IPS-15b (cell line): ENCODE measurements at regions not wholly inside any gene's neighbourhood (a gene's known extent, or its start where the extent isn't known, plus 50 kb on each side); places are given as distances from the start of the nearest gene placed in this dataset.
"Not testable (repeated sequence)": the region's sequence is repeated elsewhere in the genome, so short reads cannot be mapped to it uniquely, and the experiment has no call there.

ENCODE experiments used
- H3K27me3 ChIP-seq: one replicate; pipeline ENCODE4 v1.6.1; 2013; ENCODE audit warnings: low read length; ENCODE audit not compliant: control insufficient read depth, insufficient read depth
- H3K36me3 ChIP-seq: one replicate; pipeline ENCODE4 v1.6.1; 2013; ENCODE audit warnings: low read length; ENCODE audit not compliant: control insufficient read depth, insufficient read depth
- H3K4me1 ChIP-seq: one replicate; pipeline ENCODE4 v1.6.1; 2013; ENCODE audit warnings: mild to moderate bottlenecking, low read length; ENCODE audit not compliant: control insufficient read depth, insufficient read depth
- H3K4me3 ChIP-seq: one replicate; pipeline ENCODE4 v1.5.1; 2013; ENCODE audit warnings: low read depth, low read length
- H3K9ac ChIP-seq: one replicate; pipeline ENCODE4 v1.6.1; 2013; ENCODE audit warnings: low read depth, mild to moderate bottlenecking, low read length
- H3K9me3 ChIP-seq: one replicate; pipeline ENCODE4 v1.6.1; 2013; ENCODE audit warnings: mild to moderate bottlenecking, low read length; ENCODE audit not compliant: control insufficient read depth, insufficient read depth

DNA sequence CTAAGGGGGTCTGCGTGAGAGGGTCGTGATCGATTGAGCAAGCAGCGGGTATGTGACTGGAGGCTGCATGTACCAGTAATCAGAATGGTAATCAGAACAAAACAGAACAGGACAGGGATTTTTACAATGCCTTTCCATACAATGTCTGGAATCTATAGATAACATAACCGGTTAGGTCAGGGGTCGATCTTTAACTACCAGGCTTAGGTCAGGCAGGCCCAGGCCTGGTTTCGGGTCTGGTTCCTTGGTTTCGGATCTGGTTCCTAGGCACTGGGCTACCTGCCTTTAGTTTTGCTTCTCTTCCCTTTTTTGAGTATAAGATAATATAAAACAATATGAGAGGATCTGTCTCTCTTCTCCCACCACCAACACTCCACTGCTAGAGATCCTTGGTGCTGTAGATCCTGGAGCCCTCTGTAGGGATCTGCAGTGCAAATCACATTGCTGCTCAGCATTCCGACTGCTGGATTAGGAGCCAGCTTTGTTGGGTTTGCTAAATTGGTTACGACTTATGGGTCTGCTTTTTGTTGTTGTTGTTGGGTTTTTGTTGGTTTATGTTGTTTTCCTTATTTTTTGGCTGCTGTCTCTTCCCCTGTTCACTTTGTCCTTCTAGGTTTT, 88.0 kb downstream of the SPRY4 start:
- H3K27me3 ChIP-seq, H3K36me3 ChIP-seq, H3K4me3 ChIP-seq, H3K9ac ChIP-seq, H3K9me3 ChIP-seq: not testable (repeated sequence)
- H3K4me1 ChIP-seq, result peaks cover 11% of the 10 kb centered on the region

DNA sequence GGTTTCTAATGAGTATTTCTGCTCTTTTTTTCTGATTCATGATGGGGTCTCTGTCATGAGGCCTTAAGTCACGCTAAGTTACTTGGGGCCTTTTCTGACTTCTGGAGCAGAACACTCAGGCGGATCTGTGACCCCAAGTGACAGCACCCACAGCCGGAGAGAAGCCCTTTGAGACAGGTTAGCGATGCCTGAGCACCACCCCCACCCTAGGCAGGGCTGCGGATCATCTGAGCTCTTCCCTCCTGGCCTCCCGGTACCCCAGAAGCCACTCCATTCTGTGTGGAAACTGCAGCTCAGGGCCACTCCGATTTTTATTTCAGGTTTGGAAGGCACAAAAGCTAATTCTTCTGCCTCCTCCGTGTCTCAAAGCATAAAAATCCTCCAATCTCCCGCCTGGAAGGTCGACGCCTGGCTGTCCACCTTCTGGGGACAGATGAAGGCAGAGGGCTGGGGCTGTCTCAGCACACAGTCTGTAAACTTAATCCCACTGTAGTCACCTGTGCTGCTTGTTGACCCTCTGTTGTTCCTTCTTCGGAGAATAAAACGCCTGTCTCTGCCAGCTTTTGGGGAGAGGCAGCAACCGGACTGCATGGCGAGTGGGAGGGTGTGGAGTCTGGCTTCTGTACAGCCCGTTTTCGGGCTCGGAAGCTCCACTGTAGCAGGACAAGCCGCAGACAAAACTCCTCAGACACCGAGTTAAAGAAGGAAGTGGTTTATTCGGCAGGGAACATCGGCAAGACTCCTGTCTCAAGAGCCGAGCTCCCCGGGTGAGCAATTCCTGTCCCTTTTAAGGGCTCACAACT, 88.8 kb downstream of the SPRY4 start:
- Histone ChIP-seq H3K36me3 (no peaks in the 10 kb centered on the region), H3K27me3 (no peaks in the 10 kb centered on the region), H3K9ac (peak overlapping the region; percentile 18), H3K4me3 (no peak overlapping the region), H3K9me3 (no peaks in the 10 kb centered on the region), H3K4me1 (peaks cover 11% of the 10 kb centered on the region)

DNA sequence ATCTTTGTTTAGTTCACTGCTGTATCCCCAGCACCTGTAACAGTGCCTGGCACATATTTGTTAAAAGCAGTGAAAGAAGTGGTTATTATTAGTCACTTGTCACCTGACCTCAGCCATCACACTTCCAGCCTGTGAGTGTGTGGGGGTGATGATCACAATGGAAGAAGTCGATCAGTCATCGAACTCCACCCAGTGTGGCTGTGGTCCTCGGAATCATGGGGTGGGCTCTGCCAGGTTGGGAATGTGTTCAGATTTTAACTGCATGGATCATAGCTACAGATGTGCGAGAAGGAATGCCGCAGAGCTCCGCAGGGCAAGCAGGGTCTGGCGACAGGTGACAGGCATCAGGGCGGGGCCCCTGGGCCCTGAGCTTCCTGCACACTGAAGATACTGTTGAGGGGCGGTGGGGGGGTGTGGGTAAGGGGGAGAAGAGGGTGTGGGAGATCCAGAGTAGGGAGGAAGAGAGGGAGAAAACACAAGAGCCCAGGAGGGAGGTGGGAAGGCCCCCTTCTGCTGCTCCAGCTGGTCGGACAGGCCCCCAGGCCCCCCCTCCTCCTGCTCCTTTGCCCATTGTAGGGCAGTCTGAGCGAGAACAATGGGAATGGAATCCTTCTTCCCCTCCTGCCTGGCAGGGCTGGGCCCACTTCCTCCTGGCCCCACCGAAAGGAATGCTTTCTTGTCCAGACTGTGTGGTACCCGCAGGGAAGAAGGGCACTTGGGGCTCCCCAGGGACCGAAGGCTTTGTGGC, 89.6 kb downstream of the SPRY4 start:
- peaks cover 11% of the 10 kb centered on the region for H3K4me1 ChIP-seq
- H3K27me3 ChIP-seq, result no peaks in the 10 kb centered on the region
- H3K9ac ChIP-seq, result no peak overlapping the region
- no peaks in the 10 kb centered on the region for H3K36me3 ChIP-seq
- no peak overlapping the region for H3K4me3 ChIP-seq
- no peaks in the 10 kb centered on the region for H3K9me3 ChIP-seq

DNA sequence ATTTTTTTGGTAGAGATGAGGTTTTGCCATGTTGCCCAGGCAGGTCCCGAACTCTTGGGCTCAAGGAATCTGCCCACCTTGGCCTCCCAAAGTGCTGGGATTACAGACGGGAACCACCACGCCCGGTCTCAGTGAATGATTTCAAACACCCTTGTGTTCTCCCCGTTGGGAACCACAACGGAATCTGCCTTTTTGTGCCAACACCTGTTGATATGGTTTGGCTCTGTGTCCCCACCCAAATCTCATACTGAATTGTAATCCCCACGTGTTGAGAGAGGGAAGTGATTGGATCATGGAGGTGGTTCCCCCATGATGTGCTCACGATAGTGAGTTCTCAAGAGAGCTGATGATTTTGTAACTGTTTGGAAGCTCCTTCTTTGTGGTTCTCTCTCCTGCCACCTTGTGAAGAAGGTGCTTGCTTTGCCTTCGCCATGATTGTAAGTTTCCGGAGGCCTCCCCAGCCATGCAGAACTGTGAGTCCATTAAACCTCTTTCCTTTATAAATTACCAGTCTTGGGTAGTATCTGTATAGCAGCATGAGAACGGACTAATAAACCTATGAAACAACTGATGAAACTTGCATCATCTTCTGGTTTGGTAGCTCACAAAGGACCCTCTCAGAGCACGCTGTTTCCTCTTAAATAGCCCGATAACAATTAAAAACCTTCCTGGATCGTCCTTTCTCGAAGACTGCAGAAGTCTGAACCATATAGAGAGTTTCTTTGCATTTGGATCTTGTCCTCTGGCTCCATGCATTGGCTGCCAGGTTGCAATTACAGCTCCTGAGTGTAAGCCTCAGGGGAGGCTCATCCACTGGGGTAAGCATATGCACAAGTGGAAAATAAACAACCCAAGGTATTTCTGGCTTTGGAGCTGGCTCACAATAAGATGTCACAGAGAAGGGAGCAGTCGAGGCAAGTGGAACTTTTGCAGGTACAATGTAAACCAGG, 91.5 kb downstream of the SPRY4 start:
- Histone ChIP-seq H3K9ac (no peak overlapping the region), H3K4me3 (no peak overlapping the region), H3K4me1 (peaks cover 11% of the 10 kb centered on the region), H3K27me3 (no peaks in the 10 kb centered on the region), H3K9me3 (no peaks in the 10 kb centered on the region), H3K36me3 (no peaks in the 10 kb centered on the region)

DNA sequence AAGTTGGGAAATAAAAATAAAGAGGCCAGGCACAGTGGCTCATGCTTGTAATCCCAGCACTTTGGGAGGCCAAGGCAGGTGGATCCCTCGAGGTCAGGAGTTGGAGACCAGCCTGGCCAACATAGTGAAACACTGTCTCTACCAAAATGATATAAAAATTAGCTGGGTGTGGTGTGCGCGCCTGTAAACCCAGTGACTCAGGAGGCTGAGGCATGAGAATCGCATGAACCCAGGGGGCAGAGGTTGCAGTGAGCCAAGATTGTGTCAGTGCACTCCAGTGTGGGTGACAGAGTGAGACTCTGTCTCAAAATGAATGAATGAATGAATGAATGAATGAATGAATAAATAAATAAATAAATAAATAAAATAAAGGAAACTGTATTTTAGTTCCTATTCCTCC, 93.9 kb downstream of the SPRY4 start:
- H3K36me3 ChIP-seq, H3K27me3 ChIP-seq, H3K9me3 ChIP-seq, H3K9ac ChIP-seq, H3K4me1 ChIP-seq, H3K4me3 ChIP-seq: not testable (repeated sequence)

DNA sequence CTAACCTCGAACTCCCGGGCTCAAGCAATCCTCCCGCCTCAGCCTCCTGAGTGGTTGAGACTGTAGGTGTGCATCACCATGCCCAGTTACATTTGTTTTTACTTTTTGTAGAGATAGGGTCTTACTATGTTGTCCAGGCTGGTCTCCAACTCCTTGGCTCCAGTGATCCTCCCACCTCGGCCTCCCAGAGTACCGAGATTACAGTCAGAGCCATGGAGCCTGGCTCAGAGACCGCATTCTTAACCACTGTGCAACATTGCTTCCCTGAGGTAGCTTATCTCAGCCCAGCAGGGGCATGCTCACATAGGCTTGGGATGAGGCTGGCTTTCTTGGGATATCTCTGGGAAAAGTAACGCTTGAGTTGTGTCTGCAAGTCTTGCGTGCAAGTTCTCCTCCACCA, 99.7 kb downstream of the SPRY4 start:
- H3K4me3 ChIP-seq, result no peak overlapping the region
- no peak overlapping the region for H3K9ac ChIP-seq
- H3K4me1 ChIP-seq, result peaks cover 18% of the 10 kb centered on the region
- no peaks in the 10 kb centered on the region for H3K36me3 ChIP-seq
- H3K9me3 ChIP-seq, result no peaks in the 10 kb centered on the region
- no peaks in the 10 kb centered on the region for H3K27me3 ChIP-seq

DNA sequence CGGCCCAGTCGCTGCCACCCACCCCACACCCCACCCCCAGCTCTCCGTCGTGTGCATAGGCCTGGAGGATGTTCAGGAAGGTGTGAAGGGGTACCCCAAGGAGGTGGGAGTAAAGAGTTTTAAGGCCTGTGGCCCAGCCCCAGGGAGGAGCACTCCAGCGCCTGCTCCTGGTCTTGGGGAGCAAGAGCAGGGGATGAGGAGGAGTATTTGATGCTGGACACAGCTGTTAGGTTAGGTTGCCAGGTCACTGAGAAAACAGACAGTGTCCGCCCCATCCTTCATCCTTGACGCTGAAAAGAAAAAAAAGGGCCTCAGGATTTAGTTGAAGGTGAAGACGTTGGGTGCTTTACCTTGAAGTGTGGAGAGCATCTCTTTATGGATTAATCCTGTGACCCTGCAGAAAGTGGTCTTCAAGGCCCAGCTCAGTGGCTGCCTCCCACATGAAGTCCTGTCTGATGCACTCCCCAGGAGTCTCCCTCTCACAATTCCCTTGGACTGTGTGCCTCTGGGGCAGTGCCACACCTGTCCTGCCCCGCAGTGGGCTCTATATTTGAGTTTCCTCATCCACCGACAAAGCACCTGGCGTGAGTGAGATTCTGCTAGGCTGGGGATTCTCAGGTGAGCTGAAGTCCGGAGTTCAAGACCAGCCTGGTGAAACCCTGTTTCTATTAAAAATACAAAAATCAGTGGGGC, 101.8 kb downstream of the SPRY4 start:
- Histone ChIP-seq H3K9ac (no peak overlapping the region), H3K27me3 (no peaks in the 10 kb centered on the region), H3K4me1 (peaks cover 18% of the 10 kb centered on the region), H3K4me3 (no peak overlapping the region), H3K36me3 (no peaks in the 10 kb centered on the region), H3K9me3 (no peaks in the 10 kb centered on the region)

DNA sequence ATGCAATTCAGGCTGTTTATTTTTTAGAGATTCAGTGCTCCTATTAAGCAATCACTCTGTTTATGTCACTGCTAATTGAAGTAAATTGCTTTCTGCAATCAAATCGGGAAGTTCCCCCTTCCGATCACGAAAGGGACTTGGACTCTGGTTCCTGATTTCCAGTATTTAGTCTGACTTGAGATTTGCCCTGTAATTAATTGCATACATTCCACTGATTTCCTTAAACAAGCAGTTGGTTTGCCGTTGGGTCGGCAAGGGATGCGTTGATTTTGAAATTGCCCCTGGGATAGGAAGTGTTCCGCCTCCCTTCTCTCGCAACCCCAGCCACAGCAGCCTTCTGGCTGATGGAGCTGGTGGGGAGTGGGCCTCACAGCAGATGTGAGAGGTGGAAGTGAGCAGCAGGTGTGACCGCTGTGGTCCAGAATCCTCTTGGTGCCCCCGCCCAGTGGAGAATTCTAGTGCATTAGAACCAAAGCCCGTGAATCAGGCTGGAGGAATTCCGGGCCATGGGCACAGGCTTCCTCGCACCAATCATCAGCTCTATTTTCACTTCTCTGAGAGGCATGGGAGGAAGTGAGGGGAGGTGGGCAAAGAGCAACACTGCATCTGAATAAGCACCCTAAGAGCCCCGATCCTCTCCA, 102.5 kb downstream of the SPRY4 start:
- no peaks in the 10 kb centered on the region for H3K9me3 ChIP-seq
- peaks cover 18% of the 10 kb centered on the region for H3K4me1 ChIP-seq
- no peaks in the 10 kb centered on the region for H3K27me3 ChIP-seq
- H3K36me3 ChIP-seq, result no peaks in the 10 kb centered on the region
- no peak overlapping the region for H3K4me3 ChIP-seq
- no peak overlapping the region for H3K9ac ChIP-seq

DNA sequence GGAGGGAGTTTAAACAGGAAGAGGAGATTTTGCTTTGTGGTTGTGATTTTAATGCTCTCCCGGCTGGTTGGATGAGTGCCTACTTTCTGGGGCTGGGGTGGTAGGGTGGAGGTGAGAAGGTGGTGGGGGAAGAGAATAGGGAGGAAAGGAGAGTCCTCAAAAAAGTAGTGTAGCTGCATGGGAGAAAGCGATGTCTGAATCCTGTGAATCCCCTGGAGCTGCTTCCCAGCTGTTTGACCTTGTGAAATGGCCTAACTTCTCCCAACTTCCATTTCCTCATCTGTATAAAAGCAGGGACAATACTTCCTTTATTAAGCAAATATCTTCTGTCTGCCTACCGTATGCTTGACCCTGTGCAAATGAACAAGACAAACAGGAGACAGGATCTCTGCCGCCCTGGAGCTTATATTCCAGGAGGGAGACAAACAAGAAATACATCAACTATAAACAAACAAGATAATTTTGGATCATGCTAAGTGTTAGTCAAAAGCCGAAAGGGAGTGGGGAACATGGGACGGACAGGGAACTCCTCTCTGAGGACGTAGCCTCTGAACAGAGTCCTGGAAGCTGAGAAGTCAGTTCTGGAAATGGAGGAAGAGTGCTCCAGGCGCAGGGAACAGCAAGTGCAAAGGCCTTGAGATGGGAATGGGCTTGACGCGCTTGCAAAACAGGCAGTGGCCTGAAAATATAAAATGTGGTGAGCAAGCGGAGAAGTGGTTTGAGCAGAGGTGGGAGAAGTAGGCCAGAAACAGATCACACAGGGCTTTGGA, 103.5 kb downstream of the SPRY4 start:
- Histone ChIP-seq H3K36me3 (no peaks in the 10 kb centered on the region), H3K4me3 (no peak overlapping the region), H3K9me3 (no peaks in the 10 kb centered on the region), H3K4me1 (peaks cover 18% of the 10 kb centered on the region), H3K9ac (no peak overlapping the region), H3K27me3 (no peaks in the 10 kb centered on the region)

DNA sequence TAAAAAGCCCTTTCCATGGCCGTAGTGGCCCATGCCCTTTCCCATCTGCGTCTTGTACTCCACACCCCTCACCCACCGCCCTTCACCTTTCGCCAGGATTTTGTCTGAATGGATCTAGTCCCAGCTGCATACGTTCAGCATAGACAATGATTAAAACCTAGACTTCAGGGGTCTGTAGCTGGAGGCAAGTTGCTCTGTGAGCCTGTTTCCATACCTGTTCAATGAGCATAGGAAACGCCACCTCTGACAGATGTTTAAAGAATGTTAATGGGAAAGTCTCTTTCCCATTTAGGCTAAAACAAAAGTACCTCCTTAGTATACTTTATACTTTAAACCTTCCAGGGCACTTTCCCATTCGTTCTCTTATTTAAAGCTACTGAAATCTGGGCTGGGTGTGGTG, 105.7 kb downstream of the SPRY4 start:
- no peaks in the 10 kb centered on the region for H3K27me3 ChIP-seq
- no peaks in the 10 kb centered on the region for H3K9me3 ChIP-seq
- H3K36me3 ChIP-seq, result no peaks in the 10 kb centered on the region
- H3K9ac ChIP-seq, result no peak overlapping the region
- no peak overlapping the region for H3K4me3 ChIP-seq
- peaks cover 18% of the 10 kb centered on the region for H3K4me1 ChIP-seq
